ENCODE measurements at regions not wholly inside any gene's neighbourhood (a gene's known extent, or its start where the extent isn't known, plus 50 kb on each side); places are given as distances from the start of the nearest gene placed in this dataset.
A peak's percentile ranks its signal among the peaks of the same experiment; 100 is the strongest.

DNA sequence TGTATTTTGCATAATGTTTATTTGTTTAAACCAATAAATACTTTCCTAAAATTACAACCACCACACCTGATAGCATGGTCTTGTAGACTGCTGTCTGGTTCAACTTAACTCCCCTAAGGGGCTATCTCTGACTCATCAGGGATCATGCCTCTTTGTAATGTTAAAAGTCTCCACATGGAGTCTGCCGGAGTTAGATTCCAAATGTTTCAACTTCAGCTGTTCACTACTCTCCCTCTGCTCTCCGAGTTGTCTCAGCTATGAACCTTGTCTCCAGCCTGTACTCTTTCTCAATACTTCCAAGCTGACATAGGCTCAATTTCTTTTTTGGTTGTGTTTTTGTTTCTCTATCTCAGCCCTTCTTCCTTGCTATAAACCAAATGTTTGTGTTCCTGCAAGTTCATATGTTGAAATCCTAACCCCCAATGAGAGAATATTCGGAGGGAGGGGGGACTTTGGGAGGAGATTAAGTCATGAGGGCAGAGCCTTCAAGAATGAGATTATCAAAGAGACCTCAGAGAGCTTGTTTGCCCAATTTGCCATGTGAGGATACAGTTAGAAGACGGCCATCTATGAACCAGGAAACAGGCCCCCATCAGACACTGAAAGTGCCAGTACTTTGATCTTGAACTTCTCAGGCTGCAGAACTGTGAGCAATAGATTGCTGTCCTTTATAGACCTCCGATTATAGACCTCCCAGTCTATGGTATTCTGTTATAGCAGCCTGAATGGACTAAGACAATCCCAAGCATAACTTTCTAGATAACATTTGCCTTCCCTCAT is 858.2 kb downstream of the VRK1 start:
- DNase-seq (ENCODE audit: low spot score) = no peak

DNA sequence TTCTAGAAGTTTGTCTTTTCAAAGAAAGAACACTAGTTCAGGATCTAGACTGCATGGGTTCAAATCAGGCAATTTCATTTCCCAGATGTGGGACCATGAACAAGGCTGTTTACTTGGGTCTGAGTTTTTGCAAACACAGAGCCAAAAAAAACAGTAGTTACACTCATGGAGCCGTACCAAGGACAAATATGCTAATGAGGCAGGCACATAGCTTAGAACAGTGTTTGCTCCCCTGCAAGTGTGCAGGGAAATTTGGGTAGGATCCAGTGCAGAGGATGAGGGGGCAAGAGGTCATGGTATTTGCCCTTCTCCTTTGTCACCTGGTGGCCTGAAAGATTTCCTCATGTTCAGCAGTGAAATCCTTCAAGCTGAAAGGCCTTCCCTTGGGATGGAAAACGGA is 860.4 kb downstream of the VRK1 start:
- no peak for DNase-seq (ENCODE audit: low spot score)

DNA sequence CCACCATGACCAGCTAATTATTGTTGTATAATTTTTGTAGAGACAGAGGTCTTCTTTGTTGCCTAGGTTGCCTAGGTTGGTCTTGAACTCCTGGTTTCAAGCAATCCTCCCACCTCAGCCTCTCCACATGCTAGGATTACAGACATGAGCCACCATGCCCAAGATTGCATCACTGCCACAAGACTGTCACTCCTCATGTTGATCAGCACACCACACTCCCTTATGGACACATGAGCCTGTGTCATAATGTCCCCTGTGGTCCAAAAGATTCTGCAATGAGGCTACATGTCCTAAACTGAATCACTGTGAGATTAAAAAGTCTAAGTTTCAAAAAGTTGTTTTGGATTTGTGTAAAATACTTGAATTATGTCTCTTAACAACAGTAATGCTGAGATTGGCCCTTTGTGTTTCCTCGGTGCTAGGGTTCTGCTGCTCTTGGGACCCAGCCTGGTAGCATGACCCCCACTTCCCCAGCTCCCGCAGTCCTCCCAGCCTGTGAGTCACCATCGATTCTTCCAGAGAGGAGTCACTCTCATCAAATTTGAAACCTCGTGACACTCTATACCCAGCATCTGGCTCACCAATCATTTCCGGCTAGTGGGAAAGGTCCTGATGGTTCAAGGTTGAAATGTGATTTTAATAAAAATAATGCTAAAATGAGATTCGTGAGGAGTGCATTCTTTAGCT is 890.9 kb downstream of the VRK1 start:
- DNase-seq (ENCODE audit: low spot score) = no peak

DNA sequence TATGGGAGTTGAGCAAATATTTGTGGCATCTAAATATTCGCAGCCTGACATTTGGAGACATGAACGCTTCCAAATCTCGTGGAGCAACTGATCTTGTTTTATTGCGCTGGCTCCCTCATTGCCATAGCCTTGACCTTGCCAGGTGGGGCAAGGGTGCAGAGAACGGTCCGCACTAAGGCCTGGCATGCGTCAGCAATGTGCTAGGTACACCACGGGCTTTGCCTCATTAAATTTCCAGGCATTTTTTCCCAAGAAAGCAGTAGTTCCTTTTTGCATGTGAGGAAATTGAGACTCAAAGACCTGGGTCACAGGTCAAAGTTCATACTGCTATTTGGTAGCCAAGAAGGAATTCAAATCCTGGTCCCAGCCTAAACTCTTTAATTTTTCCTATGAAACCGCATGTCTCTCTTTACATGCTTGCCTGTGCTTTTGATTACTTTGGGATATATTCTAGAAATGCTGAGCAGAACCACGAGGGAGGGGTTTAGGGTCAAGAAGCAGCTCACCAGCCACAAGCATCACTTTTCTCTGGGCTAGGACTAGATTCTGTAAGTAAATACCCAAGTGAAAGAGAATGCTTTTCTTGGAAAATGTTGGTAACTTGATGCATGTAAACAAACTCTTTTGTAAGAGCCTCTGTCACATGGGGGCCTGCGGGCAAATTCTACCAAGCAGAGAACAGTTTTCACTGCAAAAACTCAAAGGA is 891.6 kb downstream of the VRK1 start:
- DNase-seq (ENCODE audit: low spot score) = no peak

DNA sequence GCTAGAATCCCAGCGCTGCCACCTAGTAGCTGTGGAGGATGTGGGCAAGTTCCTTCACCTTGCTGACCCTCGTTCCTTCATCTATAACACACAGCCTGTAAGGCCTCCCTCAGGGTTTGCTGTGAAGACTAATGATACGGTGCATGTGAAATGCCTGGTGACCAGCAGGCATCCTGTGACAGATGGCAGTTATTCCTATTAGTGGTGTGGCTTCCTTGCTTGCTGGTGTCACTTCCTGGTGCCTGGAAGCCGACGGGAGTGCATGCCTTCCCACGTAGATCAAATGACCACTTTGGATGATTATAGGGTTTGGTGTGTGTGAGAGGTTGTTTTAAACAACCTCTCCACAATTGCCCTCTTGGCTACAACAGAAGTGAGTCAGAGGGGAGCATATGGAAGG is 894.9 kb downstream of the VRK1 start:
- no peak for DNase-seq (ENCODE audit: low spot score)

DNA sequence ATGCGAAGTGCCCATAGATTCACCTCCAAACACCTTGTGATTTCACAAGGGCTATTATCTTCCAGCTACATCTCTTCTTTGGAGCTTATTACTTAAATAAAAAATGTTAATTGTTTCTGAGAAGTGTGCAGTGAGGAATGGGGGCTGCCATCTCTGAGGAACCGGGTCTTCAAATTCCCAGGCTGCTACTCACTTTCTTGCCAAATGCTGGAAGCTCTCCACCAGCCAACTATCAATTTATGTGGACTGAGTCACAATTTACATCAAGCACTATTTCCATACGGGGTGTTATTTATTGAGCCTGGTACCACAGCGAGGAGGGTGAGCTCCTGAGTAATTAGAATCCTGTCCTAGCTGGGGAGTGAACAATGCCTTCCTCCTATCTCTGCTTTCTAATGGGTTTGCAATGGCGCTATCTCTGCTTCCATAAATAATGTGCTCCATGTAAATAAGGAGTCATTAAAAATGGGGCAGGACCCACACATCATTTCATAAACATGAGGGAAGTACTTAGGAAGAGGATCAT is 898.3 kb downstream of the VRK1 start:
- no peak for DNase-seq (ENCODE audit: low spot score)

DNA sequence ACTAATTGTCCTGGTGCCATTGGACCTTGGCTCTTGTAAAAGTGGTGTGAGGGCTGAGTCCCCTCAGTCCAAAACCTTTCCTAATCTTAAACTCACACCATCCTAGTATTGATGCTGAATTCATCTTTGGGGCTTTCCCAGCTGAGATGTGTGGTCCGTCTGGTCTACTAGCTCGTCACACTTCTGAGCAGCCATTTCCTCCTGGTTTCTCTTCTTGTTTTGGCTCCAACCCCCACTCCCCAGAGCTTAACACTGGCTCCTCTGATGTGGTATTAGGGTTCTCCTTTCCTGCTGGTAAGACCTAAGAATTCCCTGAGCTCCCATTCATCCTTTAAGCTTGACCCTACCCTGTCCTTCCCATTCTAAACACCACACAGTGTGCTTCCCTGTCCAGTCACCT is 900.6 kb downstream of the VRK1 start:
- no peak for DNase-seq (ENCODE audit: low spot score)

DNA sequence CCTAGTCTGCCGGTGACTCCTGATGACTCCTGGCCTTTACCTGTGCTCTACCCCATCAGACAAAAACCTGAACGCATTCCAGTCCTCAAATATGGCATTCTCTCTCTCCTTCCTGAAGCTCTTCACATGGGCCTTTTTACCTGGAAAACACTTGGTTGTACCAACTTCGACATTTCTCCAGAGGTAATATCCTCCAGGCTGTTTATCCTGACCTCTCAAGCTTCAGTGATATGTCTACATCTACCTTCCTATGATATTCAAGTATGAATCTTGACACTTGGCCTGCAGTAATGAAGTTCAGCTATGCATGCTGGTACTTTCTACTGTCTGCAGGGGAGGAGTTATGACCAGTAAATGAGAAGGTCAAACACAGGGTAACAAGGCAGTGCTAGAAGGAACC is 901.8 kb downstream of the VRK1 start:
- no peak for DNase-seq (ENCODE audit: low spot score)

DNA sequence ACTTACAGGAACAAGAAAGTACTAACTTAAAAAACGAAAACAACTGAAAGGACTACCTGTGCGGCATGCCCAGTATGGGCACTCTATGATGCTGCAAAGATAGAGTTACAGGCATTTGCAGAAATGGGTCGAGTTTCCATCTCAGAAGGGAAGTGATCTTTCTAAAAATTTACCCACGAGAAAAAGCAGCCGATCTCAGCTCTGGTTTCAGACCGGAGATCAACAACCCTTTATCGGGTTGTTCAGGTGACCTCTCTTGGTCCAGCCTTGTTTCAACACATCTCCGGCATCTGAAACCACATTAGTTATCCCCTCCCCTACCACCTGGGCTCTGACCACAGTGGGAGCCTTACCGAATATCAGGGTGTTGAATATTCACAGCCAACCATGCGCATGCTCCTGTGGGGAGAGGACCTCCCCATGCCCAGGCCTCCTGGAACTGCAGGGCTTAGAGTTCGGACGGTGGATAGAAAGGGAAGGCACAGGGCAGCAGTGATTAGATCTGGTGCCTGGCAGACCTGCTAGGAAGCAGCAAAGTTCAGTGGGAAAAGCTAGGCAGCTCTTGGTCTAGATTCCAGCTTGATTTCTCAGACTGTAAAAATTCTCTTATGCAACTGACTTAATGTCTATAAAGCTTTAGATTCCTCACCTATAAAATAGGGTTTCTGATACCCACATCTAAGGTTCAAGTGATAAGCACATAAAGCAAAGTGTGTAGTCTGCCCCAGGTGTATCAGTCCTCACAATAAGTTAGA is 906.0 kb downstream of the VRK1 start:
- DNase-seq (ENCODE audit: low spot score) = no peak

DNA sequence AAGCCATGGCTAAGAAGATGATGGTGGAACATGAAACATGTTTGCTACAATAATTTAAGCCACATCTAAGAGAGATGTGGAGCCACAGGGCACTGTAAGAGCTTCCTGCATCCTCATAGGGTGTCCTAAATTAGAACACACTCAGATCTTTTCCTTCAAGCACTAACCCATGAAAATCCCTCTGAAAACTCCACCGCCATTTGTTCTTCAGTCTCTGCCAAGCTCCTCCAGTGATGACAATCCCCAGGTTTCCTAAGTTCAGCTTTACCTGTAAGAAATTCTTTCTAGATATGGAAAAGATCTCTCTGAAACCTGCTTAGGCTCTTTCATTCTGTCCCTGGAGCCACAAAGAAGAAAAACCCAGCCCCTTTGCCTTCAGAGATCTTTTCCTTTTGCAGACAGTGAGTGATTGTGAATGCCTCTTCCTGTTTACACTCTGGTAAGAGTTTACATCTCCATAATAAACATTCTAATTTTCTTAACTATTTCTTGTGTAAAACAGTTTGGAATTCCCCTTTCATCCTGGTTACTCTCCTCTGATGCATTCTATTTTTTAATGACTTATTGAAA is 907.2 kb downstream of the VRK1 start:
- no peak for DNase-seq (ENCODE audit: low spot score)

DNA sequence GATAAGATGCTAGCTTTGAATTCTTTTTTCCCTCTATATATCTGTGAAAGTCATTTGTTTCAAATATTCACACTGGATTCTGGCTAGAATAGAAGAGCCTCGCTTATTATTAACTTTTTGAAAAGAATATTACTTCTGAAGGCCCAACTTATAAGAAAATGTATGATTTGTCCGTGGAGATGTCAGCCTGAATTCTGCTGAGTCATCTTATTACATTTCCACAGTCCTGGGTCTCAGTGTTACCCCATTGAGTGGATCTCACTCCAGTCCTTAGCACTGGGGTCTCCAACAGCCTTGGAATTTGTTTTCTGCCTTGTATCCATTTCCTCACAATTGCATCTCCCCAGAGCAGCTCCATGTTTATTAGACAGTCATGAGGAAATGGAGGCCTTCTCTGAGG is 907.9 kb downstream of the VRK1 start:
- no peak for DNase-seq (ENCODE audit: low spot score)

DNA sequence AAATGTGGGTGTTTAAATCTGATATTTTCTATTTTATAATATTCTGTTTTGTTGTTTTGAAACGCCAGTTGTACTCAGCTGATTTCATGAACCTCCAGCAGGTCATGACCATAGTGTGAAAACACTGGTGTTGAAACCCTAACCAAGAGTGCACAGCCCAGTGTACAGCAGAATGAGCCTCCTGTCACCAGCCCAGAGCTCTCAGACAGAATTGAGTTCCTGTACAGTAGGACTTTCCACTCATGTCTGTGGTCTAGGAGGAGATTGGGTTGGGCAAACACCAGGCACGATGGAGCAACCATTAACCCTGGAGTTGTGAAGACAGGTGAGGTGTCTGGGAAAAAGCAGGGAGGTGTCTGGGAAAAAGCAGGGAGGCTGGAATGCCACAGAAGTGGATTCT is 908.8 kb downstream of the VRK1 start:
- no peak for DNase-seq (ENCODE audit: low spot score)

DNA sequence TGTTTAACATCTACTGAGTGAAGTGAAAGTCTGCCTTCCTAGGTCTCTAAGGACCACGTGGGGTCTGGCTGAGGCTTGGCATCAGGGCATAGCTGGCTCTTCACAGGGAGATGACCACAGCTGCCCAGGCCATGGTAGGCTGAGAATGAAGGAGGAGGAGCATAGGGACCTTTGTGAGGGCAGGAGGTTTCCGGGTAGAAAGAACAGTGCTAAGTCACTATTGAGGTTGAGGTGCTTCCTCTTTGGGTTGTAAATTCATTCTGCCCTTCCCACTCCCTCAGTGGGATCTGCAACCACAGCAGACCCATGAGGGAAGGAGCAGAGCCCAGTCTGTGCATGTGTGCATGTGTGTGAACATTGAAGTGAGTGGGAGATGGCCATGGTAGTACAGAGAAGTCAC is 909.6 kb downstream of the VRK1 start:
- no peak for DNase-seq (ENCODE audit: low spot score)

DNA sequence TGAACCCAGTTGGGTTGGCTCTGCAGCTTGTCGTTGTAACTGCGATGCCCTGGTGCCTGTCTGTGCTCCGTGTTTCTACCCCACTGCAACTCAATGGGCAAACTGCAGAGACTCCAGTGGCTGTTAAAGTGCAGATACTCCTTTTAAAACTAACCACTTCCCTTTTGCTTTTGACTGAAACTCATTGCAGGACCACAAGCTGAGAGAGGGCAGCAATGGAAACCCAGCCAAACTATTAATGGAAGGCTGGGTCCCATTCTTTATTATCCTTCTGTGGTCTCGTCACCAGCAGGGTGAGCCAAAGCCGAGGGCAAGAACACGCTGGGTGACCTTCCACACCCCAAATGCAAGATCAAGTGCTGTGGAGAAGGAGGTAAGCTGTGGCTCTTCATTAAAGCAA is 910.4 kb downstream of the VRK1 start:
- DNase-seq (ENCODE audit: low spot score) = no peak

DNA sequence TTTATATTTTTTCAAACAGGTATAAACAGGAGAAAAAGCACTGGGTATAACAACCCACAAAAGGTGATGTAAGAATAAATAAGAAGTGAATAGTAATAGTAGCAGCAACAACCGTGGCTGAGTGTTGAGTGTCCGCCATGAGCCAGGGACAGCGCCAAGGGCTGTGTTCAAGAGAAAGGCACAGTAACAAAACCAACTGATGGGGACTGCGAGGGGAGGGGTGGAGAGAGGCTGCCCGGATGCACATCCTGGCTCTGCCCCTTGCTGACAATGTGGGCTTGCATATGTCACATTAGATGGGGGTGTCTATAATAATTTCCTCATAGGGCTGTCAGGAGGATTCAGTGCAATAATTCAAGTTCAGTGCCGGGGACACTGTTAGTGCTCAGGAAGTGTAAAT is 912.4 kb downstream of the VRK1 start:
- peak; percentile 17 for DNase-seq (ENCODE audit: low spot score)

DNA sequence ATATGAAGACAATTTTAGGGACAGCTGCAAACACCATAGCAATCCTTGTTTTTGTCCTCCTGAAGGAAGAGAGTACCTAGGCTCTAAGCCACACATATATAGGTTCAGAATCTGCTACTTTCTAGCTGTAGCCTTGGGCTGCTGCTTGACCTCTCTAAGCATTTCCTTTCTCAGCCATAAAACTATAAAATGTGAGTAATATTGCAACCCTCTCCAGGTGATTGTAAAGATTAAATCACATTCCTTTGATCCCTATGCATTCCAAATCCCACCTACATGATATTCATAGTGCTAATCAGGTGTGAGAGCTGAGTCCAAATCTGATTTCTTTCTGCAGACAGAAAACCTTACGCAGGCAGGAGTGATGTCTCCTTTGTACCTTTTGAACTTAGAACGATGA is 913.5 kb downstream of the VRK1 start:
- no peak for DNase-seq (ENCODE audit: low spot score)

DNA sequence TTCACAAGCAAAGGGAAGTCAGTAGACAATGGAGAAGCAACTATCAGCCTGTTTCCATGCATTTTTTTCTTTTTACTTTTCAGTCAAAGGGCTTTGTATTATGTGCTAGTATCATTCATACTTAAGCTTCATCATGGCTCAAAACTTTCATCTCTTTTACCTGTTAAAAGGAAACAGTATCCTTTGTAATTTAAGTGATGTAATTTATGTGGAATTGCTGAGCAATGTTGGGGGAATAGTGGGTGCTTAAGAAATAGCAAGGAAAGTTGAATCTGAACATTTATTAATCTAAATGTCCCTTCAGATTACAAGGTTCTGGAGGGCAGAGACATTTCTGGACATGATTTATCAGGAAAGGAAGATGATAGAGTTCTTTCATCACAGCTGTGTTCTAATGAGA is 915.3 kb downstream of the VRK1 start:
- no peak for DNase-seq (ENCODE audit: low spot score)

DNA sequence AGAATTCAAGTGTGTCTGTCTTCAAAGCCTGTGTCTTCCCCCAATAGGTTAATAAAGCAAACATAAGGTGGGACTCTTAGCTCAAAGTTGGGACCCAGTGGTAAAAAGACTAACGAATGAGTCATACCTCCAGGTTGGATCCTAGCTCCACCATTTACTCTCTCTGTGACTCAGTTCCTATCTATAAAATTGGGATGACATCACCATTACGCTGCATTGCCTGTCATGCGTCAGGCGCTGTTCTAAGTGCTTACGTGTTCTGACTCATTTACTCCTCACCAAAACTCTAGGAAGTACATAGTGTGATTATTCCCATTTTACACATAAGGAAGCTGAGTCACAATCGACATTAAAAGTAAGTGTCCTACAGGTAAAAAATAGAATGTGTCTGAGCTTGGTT is 915.8 kb downstream of the VRK1 start:
- DNase-seq (ENCODE audit: low spot score) = no peak

DNA sequence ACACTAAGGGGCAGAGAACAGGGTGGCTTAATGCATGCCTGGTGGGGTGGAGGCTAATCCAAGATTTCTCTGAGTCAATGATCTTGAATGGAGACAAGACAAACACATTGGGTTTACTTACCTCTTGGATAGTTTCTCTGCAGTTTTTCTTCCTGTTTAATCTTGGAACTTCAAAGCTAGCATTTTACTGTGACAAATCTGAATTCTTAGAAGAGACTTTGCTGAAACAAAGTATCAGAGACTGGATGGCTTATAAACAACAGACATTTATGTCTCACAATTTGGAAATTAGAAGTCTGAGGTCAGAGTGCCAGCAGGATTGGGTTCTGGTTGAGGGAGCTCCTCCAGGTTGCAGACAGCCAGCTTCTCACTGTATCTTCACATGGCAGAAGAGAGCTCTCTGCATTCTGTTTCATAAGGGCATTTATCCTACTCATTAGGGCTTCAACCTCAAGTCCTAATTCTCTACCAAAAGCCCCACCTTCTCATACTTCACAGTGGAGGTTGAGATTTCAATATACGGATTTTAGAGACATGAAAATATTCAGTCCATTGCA is 921.8 kb downstream of the VRK1 start:
- DNase-seq (ENCODE audit: low spot score) = no peak

DNA sequence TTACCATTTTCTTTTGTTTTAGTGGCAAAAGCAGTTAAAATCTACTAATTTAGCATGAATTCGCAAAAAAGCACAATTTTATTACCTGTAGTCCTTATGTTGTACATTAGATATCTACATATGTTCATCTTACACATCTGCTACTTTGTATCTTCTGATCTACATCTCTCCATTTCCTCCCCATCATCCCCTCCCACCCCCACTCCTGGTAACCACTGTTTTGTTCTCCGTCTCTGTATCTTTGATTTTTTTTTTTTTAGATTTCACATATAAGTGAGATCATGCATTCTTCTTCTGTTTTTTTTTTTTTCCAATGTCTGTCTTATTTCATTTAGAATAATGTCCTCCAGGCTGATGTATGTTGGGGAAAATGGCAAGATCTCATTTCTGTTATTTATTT is 922.7 kb downstream of the VRK1 start:
- no peak for DNase-seq (ENCODE audit: low spot score)

DNA sequence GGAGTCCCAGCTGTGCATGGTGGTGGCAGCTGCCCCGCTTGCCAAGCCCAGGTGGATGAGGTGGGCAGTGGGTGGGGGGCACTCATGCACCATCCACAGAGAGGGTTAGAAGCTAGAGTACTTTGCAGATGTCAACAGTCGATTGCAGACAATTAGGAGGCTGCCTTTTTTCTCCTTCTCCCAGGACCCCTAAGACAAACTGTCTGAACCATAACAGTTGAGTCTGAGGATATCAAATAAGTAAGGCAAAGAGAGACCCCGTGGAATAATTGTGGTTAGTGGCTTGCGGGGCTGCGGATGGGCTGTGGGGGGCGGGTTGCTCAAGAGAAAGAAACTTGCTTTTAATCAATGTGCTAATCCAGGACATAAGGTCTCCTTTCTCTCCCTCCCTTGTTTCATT is 926.2 kb downstream of the VRK1 start:
- no peak for DNase-seq (ENCODE audit: low spot score)
